Right lobe of liver (tissue), 6 donors: ENCODE measurements at regions not wholly inside any gene's neighbourhood (a gene's known extent, or its start where the extent isn't known, plus 50 kb on each side); places are given as distances from the start of the nearest gene placed in this dataset.

Experiments used
- ATAC-seq, 4 donors: fragments of 200-7000 bp; cut with Tn5 transposase; one replicate each; pipeline ENCODE4 v1.9.1; 2020; ENCODE audit warnings: mild to moderate bottlenecking in 4 of 4, moderate library complexity in 4 of 4
- DNase-seq, 3 donors: peaks; one replicate each; pipeline ENCODE4 v3.0.0-alpha.2; 2020
- H3K27ac ChIP-seq, 3 donors: fragments of 200-600 bp; one replicate each; pipeline ENCODE4 v1.8.0; 2022
- H3K27me3 ChIP-seq, 2 donors: fragments of 200-600 bp; one replicate each; pipeline ENCODE4 v1.8.0; 2022
- H3K36me3 ChIP-seq, 4 donors: fragments of 200-600 bp; sonication (generic) in 1 of 4; one replicate each; pipeline versions ENCODE4 v1.5.1 to v1.8.0; 2017 to 2022; ENCODE audit warnings: control low read depth in 1 of 4
- H3K4me1 ChIP-seq, 4 donors: fragments of 200-600 bp; sonication (generic) in 1 of 4; one replicate each; pipeline versions ENCODE4 v1.5.1 to v1.8.0; 2017 to 2022; ENCODE audit warnings: control low read depth in 1 of 4
- H3K4me3 ChIP-seq, 3 donors: fragments of 200-600 bp; one replicate each; pipeline ENCODE4 v1.8.0; 2022
- H3K9me3 ChIP-seq, 4 donors: fragments of 200-600 bp; sonication (generic) in 1 of 4; one replicate each; pipeline versions ENCODE4 v1.5.1 to v1.8.0; 2017 to 2022; ENCODE audit warnings: control low read depth in 1 of 4
- POLR2A ChIP-seq: fragments of 450-650 bp; IDR thresholded peaks from one replicate; pipeline ENCODE4 v1.6.1; 2017; ENCODE audit warnings: antibody characterized with exemption, mild to moderate bottlenecking
- WGBS: methylation state at CpG from one replicate; pipeline ENCODE4 v1.1.6; 2018; ENCODE audit warnings: low coverage, low lambda C conversion rate; ENCODE audit not compliant: insufficient coverage; ENCODE audit errors: missing lambda C conversion rate; 5-methylcytosine and 5-hydroxymethylcytosine counted together
- intact Hi-C, 2 donors: fragments of 100-400 bp; cut with DNase I; formaldehyde crosslinking; loops; one replicate each; pipeline versions ENCODE4 v1.11.2 to v1.14.1; 2022
- TF ChIP-seq, protein P1 (sequence below), 4 donors: fragments of 200-600 bp in 3 of 4; fragments of 450-650 bp in 1 of 4; IDR thresholded peaks; one replicate each; pipeline versions ENCODE4 v1.5.1 to v1.8.0; 2016 to 2022; ENCODE audit warnings: antibody characterized with exemption in 4 of 4, mild to moderate bottlenecking in 2 of 4
- donor health status: DM: no; HTN: yes; CAD: no.
- donor health status: DM: no; HTN: no; CAD: no.
- donor health status: DM: no; HTN: no; CAD: no.
- donor health status: DM: no; HTN: yes; CAD: no.
- donor health status: DM: no; HTN: yes; CAD: no.

DNA sequence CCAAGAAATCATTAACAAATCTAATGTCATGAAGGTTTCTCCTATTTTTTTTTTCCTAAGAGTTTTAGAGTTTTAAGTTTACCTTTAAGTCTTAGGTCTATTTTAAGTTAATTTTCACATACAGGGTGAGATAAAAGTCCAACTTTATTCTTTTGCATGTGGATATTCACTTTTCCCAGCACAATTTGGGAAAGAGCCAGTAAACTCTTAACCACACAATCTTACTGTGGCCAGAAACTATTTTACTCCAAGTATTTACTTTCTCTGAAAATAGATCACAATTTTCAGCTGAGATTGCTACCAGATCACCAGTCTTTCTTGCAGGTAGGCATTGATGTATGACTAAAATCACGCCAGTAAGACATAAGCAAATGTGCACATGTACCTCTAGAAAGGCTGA, 728.5 kb downstream of the TNS3 start:
- 45% methylated on average over 1 of the region's 1 CpG for WGBS

DNA sequence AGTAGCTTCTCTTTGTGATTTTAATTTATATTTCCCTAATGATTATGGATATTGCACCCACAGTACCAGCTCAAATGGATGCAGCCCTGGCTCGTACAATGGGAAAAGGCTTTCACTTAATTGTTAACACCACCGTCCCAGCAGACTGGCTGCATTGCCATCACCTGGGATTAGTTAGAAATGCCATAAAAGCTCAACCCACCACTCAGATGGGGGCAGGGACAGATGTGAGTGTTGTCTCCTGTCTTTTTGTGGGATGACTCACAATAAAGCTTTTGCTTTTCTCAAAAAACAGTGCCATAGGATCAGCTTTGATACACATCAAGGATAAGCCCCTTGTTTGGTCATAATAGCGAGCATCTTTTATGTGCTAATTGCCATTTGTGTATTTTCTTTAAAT, 729.1 kb downstream of the TNS3 start:
- H3K4me3 ChIP-seq, result no peak overlapping the region
- no peaks in the 10 kb centered on the region for H3K4me1 ChIP-seq
- ATAC-seq, result no peak
- no peaks in the 10 kb centered on the region for H3K36me3 ChIP-seq
- no peak overlapping the region for H3K27ac ChIP-seq
- H3K9me3 ChIP-seq, result no peaks in the 10 kb centered on the region
- WGBS, result 75% methylated on average over 3 of the region's 3 CpGs
- TF ChIP-seq POLR2A, result no peak
- TF ChIP-seq, protein P1, sequence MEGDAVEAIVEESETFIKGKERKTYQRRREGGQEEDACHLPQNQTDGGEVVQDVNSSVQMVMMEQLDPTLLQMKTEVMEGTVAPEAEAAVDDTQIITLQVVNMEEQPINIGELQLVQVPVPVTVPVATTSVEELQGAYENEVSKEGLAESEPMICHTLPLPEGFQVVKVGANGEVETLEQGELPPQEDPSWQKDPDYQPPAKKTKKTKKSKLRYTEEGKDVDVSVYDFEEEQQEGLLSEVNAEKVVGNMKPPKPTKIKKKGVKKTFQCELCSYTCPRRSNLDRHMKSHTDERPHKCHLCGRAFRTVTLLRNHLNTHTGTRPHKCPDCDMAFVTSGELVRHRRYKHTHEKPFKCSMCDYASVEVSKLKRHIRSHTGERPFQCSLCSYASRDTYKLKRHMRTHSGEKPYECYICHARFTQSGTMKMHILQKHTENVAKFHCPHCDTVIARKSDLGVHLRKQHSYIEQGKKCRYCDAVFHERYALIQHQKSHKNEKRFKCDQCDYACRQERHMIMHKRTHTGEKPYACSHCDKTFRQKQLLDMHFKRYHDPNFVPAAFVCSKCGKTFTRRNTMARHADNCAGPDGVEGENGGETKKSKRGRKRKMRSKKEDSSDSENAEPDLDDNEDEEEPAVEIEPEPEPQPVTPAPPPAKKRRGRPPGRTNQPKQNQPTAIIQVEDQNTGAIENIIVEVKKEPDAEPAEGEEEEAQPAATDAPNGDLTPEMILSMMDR (IDR thresholded peaks at IDR 0.05), result no peak
- DNase-seq, result no peak
- H3K27me3 ChIP-seq, result no peaks in the 10 kb centered on the region
- intact Hi-C loops, result no loop called here

More for the DNA sequence above, 728.5 kb downstream of the TNS3 start:
- Histone ChIP-seq H3K36me3 (no peaks in the 10 kb centered on the region), H3K4me1 (no peaks in the 10 kb centered on the region), H3K9me3 (no peaks in the 10 kb centered on the region), H3K27me3 (no peaks in the 10 kb centered on the region), H3K4me3 (no peak overlapping the region), H3K27ac (no peak overlapping the region)
- intact Hi-C loops, result no loop called here
- TF ChIP-seq, protein P1 (IDR thresholded peaks at IDR 0.05), result no peak
- TF ChIP-seq POLR2A, result no peak
- no peak for DNase-seq
- no peak for ATAC-seq

DNA sequence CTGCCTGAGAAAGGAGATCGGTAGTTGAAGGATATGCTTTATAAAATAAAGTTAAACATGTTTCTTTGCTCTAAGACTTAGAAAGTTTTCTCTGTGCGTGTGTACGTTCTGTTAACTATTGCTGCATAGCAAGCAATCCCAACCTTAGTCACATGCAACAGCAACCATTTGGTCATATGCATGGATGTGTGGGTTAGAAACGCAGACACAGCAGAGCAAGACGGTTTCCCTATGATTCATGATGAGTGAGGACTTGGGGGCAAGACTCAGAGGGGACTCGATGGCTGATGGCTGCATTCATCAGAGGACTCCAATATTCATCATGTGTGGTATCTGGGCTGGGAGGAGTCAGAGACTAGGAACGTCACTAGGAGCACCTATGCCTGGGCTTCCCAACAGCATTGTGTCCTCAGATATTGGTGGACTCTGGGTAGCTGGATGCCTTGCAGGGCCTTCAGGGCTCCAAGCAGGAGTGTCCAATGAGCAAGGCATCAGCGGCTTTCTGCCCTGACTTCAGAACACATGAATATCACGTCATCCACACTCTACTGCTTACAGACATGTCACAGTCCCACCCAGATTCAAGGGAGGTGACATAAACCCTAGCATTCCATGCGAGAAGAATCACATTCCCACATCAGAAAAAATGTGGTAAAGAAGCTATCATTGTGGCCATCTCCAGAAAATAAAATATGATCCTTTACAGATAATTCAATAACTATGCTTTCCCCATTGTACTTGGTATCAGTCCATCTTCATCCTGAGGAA, 731.2 kb downstream of the TNS3 start:
- ATAC-seq (no peak), DNase-seq (no peak)
- intact Hi-C loops, result no loop called here
- Histone ChIP-seq H3K27me3 (no peaks in the 10 kb centered on the region), H3K4me3 (no peak overlapping the region), H3K4me1 (no peaks in the 10 kb centered on the region), H3K27ac (no peak overlapping the region), H3K36me3 (no peaks in the 10 kb centered on the region), H3K9me3 (no peaks in the 10 kb centered on the region)
- WGBS, result 83% methylated on average over 8 of the region's 10 CpGs
- TF ChIP-seq, protein P1 (IDR thresholded peaks at IDR 0.05), result no peak
- no peak for TF ChIP-seq POLR2A

DNA sequence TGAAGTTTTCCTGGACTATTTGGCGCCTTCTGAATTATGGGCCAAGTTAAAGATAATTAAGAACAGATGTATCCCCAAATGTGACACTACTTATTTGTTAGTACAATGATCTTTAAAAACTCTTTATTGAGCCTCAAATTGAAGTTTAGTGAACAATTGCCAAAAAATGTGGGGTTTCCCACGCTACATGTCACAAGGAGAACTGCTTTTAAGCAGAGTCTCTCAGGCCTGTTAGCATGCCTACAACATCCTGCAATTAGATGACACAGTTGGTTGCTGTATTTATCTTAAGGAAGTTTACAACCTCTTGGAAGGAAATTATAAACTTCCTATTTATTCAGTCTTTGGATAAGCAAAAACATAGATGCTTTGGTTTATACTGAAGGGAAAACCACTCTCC, 733.0 kb downstream of the TNS3 start:
- WGBS, result 73% methylated on average over 2 of the region's 2 CpGs
- no peaks in the 10 kb centered on the region for H3K4me1 ChIP-seq
- intact Hi-C loops, result no loop called here
- H3K4me3 ChIP-seq, result no peak overlapping the region
- no peaks in the 10 kb centered on the region for H3K27me3 ChIP-seq
- no peaks in the 10 kb centered on the region for H3K9me3 ChIP-seq
- ATAC-seq (peak in 2 of 4 donors; percentile 22 to 44), DNase-seq (no peak)
- TF ChIP-seq, protein P1 (IDR thresholded peaks at IDR 0.05), result no peak
- no peak for TF ChIP-seq POLR2A
- no peak overlapping the region for H3K27ac ChIP-seq
- no peaks in the 10 kb centered on the region for H3K36me3 ChIP-seq
